PC-3 (cell line): ENCODE measurements at regions not wholly inside any gene's neighbourhood (a gene's known extent, or its start where the extent isn't known, plus 50 kb on each side); places are given as distances from the start of the nearest gene placed in this dataset.

Experiments used
- CTCF ChIP-seq: fragments of 300-600 bp; sonication (generic); conservative IDR thresholded peaks from 2 replicates; pipeline ENCODE4 v1.5.1; 2017; ENCODE audit warnings: antibody characterized with exemption, low read depth, mild to moderate bottlenecking, low read length
- EZH2phosphoT487 ChIP-seq: fragments of 300-600 bp; sonication (generic); IDR thresholded peaks from 2 replicates; pipeline ENCODE4 v1.6.1; 2018; ENCODE audit warnings: mild to moderate bottlenecking, antibody characterized with exemption, low read length, borderline replicate concordance

- TF ChIP-seq CTCF (no peak), EZH2phosphoT487 (no peak)
Measured at GRCh38 chr4:125688841-125689240, 374.1 kb downstream of the FAT4 start.
